HG03558 (cell line): ENCODE measurements at regions not wholly inside any gene's neighbourhood (a gene's known extent, or its start where the extent isn't known, plus 50 kb on each side); places are given as distances from the start of the nearest gene placed in this dataset.
"Not testable (repeated sequence)": the region's sequence is repeated elsewhere in the genome, so short reads cannot be mapped to it uniquely, and the experiment has no call there.

ENCODE experiments used
- ATAC-seq: cut with Tn5 transposase; IDR thresholded peaks from one replicate; pipeline ENCODE4 v1.9.1; 2021; ENCODE audit warnings: moderate number of reproducible peaks; ENCODE audit not compliant: unreplicated experiment; ENCODE audit errors: extremely low read depth

DNA sequence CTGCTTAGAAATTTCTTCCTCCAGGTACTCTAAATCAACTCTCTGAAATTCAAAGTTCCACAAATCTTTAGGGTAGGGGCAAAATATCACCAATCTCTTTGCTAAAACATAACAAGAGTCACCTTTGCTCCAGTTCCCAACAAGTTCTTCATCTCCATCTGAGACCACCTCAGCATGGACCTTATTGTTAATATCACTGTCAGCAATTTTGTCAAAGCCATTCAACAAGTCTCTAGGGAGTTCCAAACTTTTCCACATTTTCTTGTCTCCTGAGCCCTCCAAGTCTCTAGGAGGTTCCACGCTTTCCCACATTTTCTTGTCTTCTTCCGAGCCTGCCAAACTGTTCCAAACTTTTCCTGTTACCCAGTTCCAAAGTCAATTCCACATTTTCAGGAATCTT lies 255.9 kb downstream of the TDRD15 start:
- not testable (repeated sequence) for ATAC-seq

DNA sequence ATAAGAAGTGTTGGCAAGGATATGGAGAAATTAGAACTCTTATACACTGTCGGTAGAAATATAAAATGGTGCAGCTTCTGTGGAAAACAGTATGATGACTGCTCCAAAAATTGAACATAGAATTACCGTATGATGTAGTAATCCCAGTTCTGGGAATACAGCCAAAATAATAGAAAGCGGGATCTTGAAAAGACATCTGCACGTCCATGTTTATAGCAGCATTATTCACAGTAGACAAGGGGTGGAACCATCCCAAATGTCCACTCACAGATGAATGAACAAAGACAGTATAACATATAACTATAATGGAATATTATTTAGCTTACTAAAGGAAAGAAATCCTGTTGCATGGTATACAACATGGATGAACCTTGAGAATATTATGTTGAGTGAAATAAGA lies 257.7 kb downstream of the TDRD15 start:
- ATAC-seq: no peak

GRCh38 chr2:21382701-21383520 lies 259.1 kb downstream of the TDRD15 start:
- no peak for ATAC-seq

- no peak for ATAC-seq
Observed at GRCh38 chr2:21386666-21387065, 262.9 kb downstream of the TDRD15 start.

- ATAC-seq: no peak
Observed at GRCh38 chr2:21392649-21393048, 268.9 kb downstream of the TDRD15 start.

GRCh38 chr2:21393173-21393572 lies 269.4 kb downstream of the TDRD15 start:
- no peak for ATAC-seq

- ATAC-seq: no peak
Observed at GRCh38 chr2:21395366-21395765, 271.6 kb downstream of the TDRD15 start.

DNA sequence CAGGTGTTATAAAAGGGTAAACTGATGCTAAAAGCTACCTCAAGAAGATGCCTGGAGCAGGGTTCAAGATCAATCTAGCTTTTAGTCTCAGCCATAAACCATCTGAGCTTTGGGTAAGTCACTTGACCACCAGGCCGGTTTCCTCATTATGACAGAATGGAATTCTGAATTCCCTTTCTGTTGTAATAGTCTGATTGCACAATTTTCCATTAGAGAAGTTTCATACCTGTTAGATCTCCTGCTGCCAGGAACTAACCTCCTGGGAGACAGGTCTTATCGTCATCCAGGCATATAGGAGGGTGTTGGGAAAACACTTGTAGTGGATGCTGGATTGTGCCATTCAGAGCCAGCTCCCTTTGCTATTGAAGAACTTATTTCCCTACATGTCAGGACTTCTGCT lies 272.5 kb downstream of the TDRD15 start:
- ATAC-seq: no peak

GRCh38 chr2:21401022-21401698 lies 277.4 kb downstream of the TDRD15 start:
- no peak for ATAC-seq

- no peak for ATAC-seq
Observed at GRCh38 chr2:21404137-21404536, 280.4 kb downstream of the TDRD15 start.

- no peak for ATAC-seq
Observed at GRCh38 chr2:21404827-21405625, 281.3 kb downstream of the TDRD15 start.

DNA sequence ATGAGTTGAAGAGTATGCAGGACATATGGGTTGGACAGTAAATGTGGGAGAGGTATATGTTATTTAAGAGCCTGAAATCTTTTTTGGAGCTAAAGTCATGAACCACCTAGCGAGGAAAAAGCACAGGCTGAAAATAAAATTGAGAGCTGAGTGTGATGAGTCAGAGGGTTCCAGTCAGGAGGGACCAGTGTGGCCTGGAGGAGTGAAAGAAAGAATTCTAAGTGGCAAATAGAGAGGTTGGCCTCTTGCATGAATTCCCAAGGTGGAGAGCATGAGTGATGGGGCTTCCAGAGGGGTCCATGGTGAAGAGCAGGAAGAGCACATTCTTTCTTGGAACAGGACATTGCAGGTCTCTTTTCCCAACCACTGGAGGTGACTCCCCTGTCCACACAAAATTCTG lies 282.6 kb downstream of the TDRD15 start:
- no peak for ATAC-seq

GRCh38 chr2:21406911-21407310 lies 283.1 kb downstream of the TDRD15 start:
- no peak for ATAC-seq

- no peak for ATAC-seq
Observed at GRCh38 chr2:21407851-21408250, 284.1 kb downstream of the TDRD15 start.

DNA sequence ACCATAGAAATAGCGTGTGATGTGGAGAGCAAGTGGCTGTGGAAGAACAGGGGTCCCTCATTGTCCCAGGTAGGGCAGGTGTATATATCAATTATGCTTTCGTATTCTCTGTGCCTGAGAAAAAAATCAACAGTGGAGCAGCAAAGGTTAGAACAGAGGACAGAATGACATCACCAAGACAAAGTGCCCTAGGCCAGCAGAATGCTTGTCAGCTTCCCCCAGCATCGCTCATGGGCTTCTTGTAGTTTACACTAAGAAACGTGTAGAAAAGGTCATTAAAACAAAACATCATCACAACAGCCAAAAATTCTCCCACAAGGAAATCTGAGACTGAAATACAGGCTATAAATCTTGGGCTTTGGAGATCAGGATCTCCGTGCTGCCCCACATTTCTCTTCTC lies 288.0 kb downstream of the TDRD15 start:
- no peak for ATAC-seq

- no peak for ATAC-seq
Observed at GRCh38 chr2:21412944-21413443, 289.2 kb downstream of the TDRD15 start.

DNA sequence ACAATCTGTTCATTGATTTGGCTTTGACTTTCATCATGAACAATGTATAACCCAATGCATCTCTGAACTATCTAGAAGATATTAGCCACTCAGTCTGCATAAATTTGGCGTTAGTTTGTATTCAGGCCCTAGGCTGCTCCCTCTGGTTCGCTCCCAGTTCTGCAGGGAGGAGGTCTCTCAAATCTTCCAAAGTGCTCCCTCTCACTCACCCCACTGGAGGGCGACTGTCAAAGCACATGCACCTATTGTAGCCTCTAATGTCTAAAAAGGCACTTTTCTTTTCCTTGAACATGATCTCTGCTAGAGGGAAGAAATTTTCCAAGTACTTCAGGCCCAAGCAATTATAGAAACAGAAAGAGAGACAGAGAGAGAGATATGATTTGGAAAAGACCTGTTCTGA lies 291.5 kb downstream of the TDRD15 start:
- ATAC-seq: no peak

DNA sequence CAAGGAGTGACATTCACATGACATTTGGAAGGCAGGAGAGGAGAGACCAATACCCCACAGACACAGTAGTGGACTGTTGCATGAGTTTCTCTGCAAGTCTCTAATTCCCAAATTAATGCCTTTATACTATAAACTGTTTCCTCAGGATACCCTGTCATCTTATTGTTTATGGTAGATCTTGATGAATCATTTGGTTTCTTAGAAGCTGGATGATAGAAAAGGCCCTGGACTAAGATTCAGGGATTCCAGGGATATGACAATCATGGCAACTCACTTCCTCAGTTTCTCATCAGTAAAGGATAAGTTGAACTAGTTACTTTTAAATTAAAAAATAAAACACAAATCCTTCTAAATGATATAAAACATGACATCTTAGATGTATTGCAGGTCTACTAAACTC lies 292.5 kb downstream of the TDRD15 start:
- ATAC-seq: no peak

DNA sequence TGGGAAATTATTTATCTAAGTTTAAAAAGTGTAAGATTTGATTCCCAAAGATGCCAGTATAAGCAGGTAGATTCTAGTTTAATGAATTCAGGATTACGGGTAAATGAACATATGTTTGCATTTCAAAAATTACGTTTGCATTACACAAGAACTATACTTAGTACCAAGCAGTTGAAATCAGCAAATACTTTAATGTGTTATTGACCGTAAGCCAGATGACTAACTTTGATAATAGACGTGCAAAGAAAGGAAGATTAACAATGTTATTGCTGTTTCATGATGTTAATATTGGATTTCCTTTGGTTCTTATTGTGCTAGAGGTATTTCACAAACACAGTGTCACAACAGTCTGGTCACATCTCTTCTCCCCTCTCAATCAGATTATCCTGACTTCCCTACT lies 294.7 kb downstream of the TDRD15 start:
- ATAC-seq: no peak

- ATAC-seq: no peak
Observed at GRCh38 chr2:21420553-21421335, 297.0 kb downstream of the TDRD15 start.
